HG03097 (cell line): ENCODE measurements at regions not wholly inside any gene's neighbourhood (a gene's known extent, or its start where the extent isn't known, plus 50 kb on each side); places are given as distances from the start of the nearest gene placed in this dataset.
"Not testable (repeated sequence)": the region's sequence is repeated elsewhere in the genome, so short reads cannot be mapped to it uniquely, and the experiment has no call there.

Experiments
- ATAC-seq: cut with Tn5 transposase; IDR thresholded peaks from one replicate; pipeline ENCODE4 v1.9.1; 2021; ENCODE audit not compliant: unreplicated experiment, low FRiP score

- no peak for ATAC-seq
Measured at GRCh38 chr9:124084087-124084486, 72.5 kb downstream of the LHX2 start.

DNA sequence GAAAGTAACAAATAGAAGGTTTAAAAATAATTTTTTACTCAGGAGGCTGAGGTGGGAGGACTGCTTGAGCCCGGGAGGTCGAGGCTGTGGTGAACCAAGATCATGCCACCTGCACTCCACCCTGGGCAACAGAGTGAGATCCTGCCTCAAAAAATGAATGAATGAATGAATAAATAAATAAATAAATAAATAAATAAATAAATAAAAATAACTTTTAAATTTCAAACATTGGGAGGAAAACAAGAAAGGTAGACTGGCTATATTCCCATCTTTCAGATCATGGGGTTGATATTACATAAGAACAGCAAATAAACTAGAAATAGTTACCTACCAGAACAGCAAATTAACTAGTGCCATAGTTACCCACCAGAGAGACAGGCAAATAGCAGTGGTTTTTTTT, 75.7 kb downstream of the LHX2 start:
- ATAC-seq: no peak

- ATAC-seq: no peak
Measured at GRCh38 chr9:124088476-124088837, 76.9 kb downstream of the LHX2 start.

DNA sequence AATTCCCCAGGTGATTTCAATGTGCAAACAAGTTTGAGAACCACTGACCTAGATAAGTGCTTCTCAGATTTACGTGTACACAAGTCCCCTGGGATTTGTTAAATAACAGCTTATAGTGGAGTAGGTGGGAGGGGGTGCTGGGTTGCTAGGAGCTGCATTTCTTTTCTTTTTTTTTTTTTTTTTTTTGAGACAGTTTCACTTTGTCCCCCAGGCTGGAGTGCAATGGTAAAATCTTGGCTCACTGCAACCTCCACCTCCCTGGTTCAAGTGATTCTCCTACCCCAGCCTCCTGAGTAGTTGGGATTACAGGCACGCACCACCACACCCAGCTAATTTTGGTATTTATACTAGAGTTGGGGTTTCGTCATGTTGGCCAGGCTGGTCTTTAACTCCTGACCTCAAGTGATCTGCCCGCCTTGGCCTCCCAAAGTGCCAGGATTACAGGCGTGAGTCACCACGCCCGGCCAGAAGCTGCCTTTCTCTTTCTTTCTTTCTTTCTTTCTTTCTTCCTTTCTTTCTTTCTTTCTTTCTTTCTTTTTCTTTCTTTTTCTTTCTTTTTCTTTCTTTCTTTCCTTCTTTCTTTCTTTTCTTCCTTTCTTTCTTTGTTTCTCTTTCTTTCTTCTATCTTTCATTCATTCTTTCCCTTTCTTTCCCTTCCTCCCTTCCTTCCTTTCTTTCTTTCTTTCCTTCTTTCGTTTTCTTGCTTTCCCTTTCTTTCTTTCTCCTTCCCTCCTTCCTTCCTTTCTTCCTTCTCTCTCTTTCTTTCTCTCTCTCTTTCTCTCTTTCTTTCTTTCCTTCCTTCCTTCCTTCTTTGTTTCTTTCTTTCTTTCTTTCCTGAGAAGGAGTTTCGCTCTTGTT, 78.3 kb downstream of the LHX2 start:
- ATAC-seq: not testable (repeated sequence)

DNA sequence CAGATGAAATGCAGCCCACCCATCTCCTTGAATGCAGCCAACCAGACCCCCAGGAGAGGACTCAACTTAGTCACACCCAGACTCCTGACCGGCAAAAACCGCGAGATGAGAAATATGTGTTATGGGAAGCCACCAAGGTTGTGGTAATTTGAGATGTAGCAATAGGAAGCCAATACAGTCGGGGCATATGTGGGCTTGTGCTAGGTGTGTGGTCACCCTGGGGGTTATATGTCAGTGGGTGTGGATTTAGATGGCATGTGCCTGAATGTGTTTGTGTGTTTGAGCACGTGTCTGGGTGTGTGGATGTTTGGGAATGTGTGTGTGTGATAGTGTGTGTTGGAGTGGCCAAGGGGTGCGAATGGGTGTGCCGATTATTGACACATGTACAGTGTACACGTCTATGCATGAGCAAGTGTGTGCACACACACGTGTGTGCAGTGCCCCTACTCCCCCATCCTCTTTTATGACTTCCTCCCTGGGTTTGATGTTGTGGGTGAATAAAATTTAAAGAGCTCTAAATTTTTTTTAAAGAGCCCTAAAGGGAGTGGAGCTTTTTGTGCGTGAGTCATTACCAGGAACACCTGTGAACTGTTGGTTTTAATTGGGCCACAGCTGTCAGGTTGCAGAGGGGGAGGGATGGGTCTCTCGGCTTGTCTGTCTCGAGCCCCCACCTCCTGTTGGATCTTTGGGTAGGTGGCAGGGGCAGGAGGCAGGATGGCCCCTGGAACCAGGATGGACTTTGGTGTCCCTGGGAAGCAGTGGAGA, 86.8 kb downstream of the LHX2 start:
- ATAC-seq: no peak

DNA sequence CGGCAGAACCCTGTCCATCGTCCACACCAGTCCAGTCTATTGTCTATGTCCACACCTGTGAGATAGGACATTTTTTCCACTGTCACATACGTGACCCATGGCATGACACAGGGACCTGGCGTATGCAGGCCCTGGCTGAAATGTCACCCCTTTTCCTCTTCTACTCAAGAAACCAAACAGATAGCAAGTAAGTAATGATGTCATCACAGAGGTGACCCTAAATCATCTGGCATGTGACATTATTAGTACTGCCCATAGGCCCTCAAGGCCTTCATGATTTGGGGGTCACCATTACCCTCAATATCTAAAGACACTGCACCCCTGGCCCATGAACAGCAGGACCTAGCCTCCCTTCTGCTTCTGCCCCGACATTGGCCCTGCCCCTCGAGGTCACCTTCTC, 88.3 kb downstream of the LHX2 start:
- no peak for ATAC-seq

GRCh38 chr9:124101215-124101968, 89.8 kb downstream of the LHX2 start:
- no peak for ATAC-seq

DNA sequence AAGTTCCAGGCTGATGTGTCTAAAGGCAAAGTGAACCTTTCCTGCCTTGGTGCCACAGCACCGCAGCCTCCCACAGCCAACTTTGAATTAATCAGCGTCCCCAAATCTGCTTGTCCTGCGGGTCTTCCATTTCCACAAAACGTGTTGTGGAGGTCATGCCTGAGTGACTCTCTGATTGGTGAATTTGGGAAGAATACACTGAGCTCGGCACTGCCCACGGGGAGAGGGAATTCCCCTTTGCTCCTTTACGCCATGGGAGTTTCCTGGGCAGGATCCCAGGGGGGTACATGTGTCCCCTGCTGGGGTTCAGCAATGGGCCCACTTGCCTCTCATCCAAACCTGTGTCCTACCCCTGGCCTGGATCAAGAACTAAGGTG, 90.4 kb downstream of the LHX2 start:
- ATAC-seq: no peak

DNA sequence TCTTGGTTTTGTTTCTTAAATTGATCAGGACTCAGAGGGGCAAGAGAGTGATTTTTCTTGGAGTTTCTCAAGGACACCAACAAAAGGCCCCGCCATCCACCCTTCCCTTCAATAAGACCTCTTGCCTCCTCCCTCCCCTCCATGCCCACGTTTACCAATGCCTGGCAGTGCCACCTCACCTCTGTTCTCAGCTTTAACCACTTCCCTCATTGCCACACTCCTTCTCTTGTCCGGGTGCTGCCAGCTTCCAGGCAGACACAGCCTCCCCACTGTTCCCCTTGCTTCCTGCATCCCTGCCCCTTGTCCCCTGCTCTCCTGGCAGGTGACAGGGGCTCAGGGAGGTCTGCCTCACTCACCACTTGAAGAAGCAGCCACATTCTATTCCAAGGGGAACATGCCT, 90.8 kb downstream of the LHX2 start:
- ATAC-seq: no peak

- no peak for ATAC-seq
Measured at GRCh38 chr9:124105266-124105665, 93.7 kb downstream of the LHX2 start.

DNA sequence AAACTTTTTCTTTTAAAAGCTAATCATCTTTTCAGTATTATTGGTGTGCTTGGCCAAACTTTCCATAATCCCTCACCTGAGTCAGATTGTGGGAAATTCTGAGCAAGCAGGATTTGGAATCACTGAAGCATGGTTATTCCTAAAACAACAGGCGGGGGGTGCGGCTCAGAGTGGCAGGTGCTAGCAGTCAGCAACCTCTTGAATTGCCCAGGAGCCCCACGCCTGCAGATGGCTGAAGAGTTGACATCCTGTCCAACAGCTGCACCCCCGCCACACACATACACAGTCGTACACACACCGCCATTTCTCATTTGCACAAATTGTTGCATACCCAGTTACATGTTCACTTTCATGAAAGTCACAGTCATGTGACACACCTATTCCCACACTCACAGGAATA, 96.6 kb downstream of the LHX2 start:
- ATAC-seq: no peak

GRCh38 chr9:124110307-124110915, 98.8 kb downstream of the LHX2 start:
- ATAC-seq: no peak

DNA sequence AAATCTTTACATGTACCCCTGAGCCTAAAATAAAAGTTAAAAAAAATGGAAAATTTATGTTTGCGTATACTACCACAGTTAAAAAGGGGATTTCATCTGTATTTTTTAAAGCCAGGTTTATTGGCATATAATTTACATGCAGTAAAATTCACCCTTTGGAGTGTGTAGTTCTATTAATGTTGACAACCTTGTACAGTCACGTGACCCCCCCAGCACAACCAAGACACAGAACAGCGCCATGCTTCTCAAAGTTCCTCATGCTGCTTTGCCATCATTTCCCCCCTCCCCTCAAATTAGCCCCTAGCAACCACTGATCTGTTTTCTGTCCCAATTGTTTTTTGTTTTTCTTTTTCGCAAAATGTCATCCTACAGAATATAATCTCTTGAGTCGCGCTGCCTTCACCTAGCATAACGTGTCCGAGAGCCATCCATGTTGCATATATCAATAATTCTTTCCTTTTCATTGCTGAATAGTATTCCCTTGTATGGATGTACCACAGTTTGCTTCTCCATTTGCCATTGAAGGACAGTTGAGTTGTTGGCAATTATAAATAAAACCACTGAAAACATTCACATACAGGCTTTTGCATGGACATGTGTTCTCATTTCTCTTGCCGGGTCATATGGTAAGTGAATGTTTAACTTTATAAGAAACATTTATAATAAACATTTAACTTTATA, 105.3 kb downstream of the LHX2 start:
- ATAC-seq: no peak

GRCh38 chr9:124118894-124119293, 107.3 kb downstream of the LHX2 start:
- ATAC-seq: no peak

DNA sequence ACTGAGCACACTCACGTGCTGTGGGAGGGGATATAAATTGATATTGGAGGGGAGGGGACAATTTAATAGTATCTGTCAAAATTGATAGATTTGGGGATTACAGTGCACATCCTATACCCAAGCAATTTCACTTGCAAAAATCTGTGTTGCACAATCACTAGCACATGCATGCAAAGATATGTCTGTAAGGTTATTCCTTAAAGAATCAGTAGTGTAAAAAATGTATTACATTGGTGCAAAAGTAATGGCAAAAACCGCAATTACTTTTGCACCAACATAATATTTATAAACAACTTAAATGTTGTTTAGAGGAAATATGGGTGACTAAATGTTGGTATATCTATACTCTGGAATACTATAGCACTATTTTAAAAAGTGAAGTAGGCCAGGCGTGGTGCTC, 108.7 kb downstream of the LHX2 start:
- no peak for ATAC-seq

GRCh38 chr9:124121725-124122124, 110.2 kb downstream of the LHX2 start:
- no peak for ATAC-seq

GRCh38 chr9:124122321-124122720, 110.8 kb downstream of the LHX2 start:
- no peak for ATAC-seq

DNA sequence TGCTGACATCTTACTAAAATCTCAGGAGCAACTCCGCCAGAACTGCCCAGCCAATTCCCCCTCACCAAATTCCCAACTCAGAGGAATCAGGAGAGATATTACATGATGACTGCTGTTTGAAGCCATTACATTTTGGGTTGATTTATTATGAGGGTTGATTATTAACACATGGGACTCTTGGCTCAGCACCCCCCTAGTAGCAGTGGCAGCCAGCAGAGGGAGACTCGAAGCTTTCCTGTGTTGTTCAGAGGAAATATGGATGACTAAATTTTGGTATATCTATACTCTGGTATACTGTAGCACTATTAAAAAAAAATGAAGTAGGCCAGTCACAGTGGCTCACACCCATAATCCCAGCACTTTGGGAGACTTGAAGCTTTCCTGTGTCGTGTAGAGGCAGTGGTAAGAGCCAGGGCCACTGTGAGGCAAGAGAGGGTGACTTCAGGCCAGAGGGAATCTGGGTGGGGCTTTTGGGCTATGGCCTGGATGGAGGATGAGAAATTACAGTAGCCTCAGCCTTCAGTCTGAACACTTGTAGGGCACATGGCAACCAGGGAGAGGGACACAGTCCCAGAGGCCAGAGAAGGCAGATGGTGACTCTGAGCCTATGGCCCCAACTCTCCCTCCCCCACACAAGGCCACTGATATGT, 111.4 kb downstream of the LHX2 start:
- no peak for ATAC-seq

GRCh38 chr9:124123621-124124020, 112.1 kb downstream of the LHX2 start:
- not testable (repeated sequence) for ATAC-seq
